Muscle layer of colon (tissue), 2 donors: ENCODE measurements at regions not wholly inside any gene's neighbourhood (a gene's known extent, or its start where the extent isn't known, plus 50 kb on each side); places are given as distances from the start of the nearest gene placed in this dataset.

Source experiments
- H3K27ac ChIP-seq: one replicate; pipeline ENCODE4 v1.7.0; 2013; ENCODE audit warnings: low read depth, mild to moderate bottlenecking, low read length, moderate library complexity
- H3K27me3 ChIP-seq, 2 donors: one replicate each; pipeline ENCODE4 v1.7.0; 2013; ENCODE audit warnings: low read length in 2 of 2, mild to moderate bottlenecking in 2 of 2; ENCODE audit not compliant: insufficient read depth in 2 of 2, control insufficient read depth in 1 of 2
- H3K36me3 ChIP-seq: one replicate; pipeline ENCODE4 v1.7.0; 2013; ENCODE audit warnings: mild to moderate bottlenecking, low read length; ENCODE audit not compliant: insufficient read depth
- H3K4me1 ChIP-seq: one replicate; pipeline ENCODE4 v1.7.0; 2013; ENCODE audit warnings: mild to moderate bottlenecking, low read length; ENCODE audit not compliant: insufficient read depth
- H3K4me3 ChIP-seq, 2 donors: one replicate each; pipeline ENCODE4 v1.7.0; 2013; ENCODE audit warnings: low read length in 2 of 2, low read depth in 1 of 2, mild to moderate bottlenecking in 1 of 2, moderate library complexity in 1 of 2
- H3K9ac ChIP-seq: one replicate; pipeline ENCODE4 v1.7.0; 2013; ENCODE audit warnings: low read length
- H3K9me3 ChIP-seq: one replicate; pipeline ENCODE4 v1.7.0; 2013; ENCODE audit warnings: mild to moderate bottlenecking, low read length
- donor health status: abdominal sarcoma.
- donor health status: Adenocarcinoma of cecum.

GRCh38 chr1:55641947-55642346 is 426.8 kb upstream of the USP24 start:
- no peaks in the 10 kb centered on the region for H3K36me3 ChIP-seq
- no peak overlapping the region for H3K9ac ChIP-seq
- H3K4me1 ChIP-seq = peaks cover 5% of the 10 kb centered on the region
- H3K9me3 ChIP-seq = no peaks in the 10 kb centered on the region
- H3K4me3 ChIP-seq = no peak overlapping the region
- no peaks in the 10 kb centered on the region for H3K27me3 ChIP-seq
- no peak overlapping the region for H3K27ac ChIP-seq

GRCh38 chr1:55640708-55641473 is 425.7 kb upstream of the USP24 start:
- no peak overlapping the region for H3K9ac ChIP-seq
- no peaks in the 10 kb centered on the region for H3K27me3 ChIP-seq
- peaks cover 5% of the 10 kb centered on the region for H3K4me1 ChIP-seq
- peak overlapping the region; percentile 81 for H3K27ac ChIP-seq
- no peak overlapping the region for H3K4me3 ChIP-seq
- no peaks in the 10 kb centered on the region for H3K36me3 ChIP-seq
- no peaks in the 10 kb centered on the region for H3K9me3 ChIP-seq

GRCh38 chr1:55639526-55639925 is 424.4 kb upstream of the USP24 start:
- Histone ChIP-seq H3K36me3 (no peaks in the 10 kb centered on the region), H3K27me3 (no peaks in the 10 kb centered on the region), H3K9me3 (no peaks in the 10 kb centered on the region), H3K4me1 (peaks cover 5% of the 10 kb centered on the region), H3K4me3 (no peak overlapping the region), H3K9ac (no peak overlapping the region), H3K27ac (no peak overlapping the region)

GRCh38 chr1:55639051-55639450 is 423.9 kb upstream of the USP24 start:
- Histone ChIP-seq H3K9ac (no peak overlapping the region), H3K4me1 (peaks cover 5% of the 10 kb centered on the region), H3K9me3 (no peaks in the 10 kb centered on the region), H3K27ac (no peak overlapping the region), H3K4me3 (no peak overlapping the region), H3K36me3 (no peaks in the 10 kb centered on the region), H3K27me3 (no peaks in the 10 kb centered on the region)

GRCh38 chr1:55636696-55637095 is 421.5 kb upstream of the USP24 start:
- no peak overlapping the region for H3K27ac ChIP-seq
- no peak overlapping the region for H3K9ac ChIP-seq
- H3K27me3 ChIP-seq = no peaks in the 10 kb centered on the region
- no peaks in the 10 kb centered on the region for H3K9me3 ChIP-seq
- no peak overlapping the region for H3K4me3 ChIP-seq
- H3K36me3 ChIP-seq = no peaks in the 10 kb centered on the region
- peaks cover 5% of the 10 kb centered on the region for H3K4me1 ChIP-seq

- no peaks in the 10 kb centered on the region for H3K27me3 ChIP-seq
- no peaks in the 10 kb centered on the region for H3K4me1 ChIP-seq
- H3K36me3 ChIP-seq = no peaks in the 10 kb centered on the region
- H3K9ac ChIP-seq = no peak overlapping the region
- H3K27ac ChIP-seq = no peak overlapping the region
- H3K9me3 ChIP-seq = no peaks in the 10 kb centered on the region
- no peak overlapping the region for H3K4me3 ChIP-seq
These were observed 420.7 kb upstream of the USP24 start for GRCh38 chr1:55635856-55636255.

- Histone ChIP-seq H3K36me3 (no peaks in the 10 kb centered on the region), H3K4me3 (no peak overlapping the region), H3K9me3 (no peaks in the 10 kb centered on the region), H3K27ac (no peak overlapping the region), H3K9ac (no peak overlapping the region), H3K4me1 (no peaks in the 10 kb centered on the region), H3K27me3 (no peaks in the 10 kb centered on the region)
These were observed 419.4 kb upstream of the USP24 start for GRCh38 chr1:55634516-55634915.

- H3K4me3 ChIP-seq = no peak overlapping the region
- no peak overlapping the region for H3K9ac ChIP-seq
- no peaks in the 10 kb centered on the region for H3K9me3 ChIP-seq
- H3K27me3 ChIP-seq = no peaks in the 10 kb centered on the region
- H3K27ac ChIP-seq = no peak overlapping the region
- H3K36me3 ChIP-seq = no peaks in the 10 kb centered on the region
- H3K4me1 ChIP-seq = no peaks in the 10 kb centered on the region
These were observed 417.7 kb upstream of the USP24 start for GRCh38 chr1:55632906-55633305.

GRCh38 chr1:55632058-55632457 is 416.9 kb upstream of the USP24 start:
- no peak overlapping the region for H3K27ac ChIP-seq
- H3K27me3 ChIP-seq = no peaks in the 10 kb centered on the region
- H3K4me1 ChIP-seq = no peaks in the 10 kb centered on the region
- H3K9me3 ChIP-seq = no peaks in the 10 kb centered on the region
- no peak overlapping the region for H3K9ac ChIP-seq
- no peak overlapping the region for H3K4me3 ChIP-seq
- H3K36me3 ChIP-seq = no peaks in the 10 kb centered on the region

- Histone ChIP-seq H3K4me1 (no peaks in the 10 kb centered on the region), H3K9me3 (no peaks in the 10 kb centered on the region), H3K27ac (no peak overlapping the region), H3K27me3 (no peaks in the 10 kb centered on the region), H3K9ac (no peak overlapping the region), H3K4me3 (no peak overlapping the region), H3K36me3 (no peaks in the 10 kb centered on the region)
These were observed 416.3 kb upstream of the USP24 start for GRCh38 chr1:55631509-55631908.

- Histone ChIP-seq H3K27ac (no peak overlapping the region), H3K4me3 (no peak overlapping the region), H3K9ac (no peak overlapping the region), H3K9me3 (no peaks in the 10 kb centered on the region), H3K36me3 (no peaks in the 10 kb centered on the region), H3K4me1 (no peaks in the 10 kb centered on the region), H3K27me3 (no peaks in the 10 kb centered on the region)
These were observed 411.2 kb upstream of the USP24 start for GRCh38 chr1:55626326-55626725.

- H3K27me3 ChIP-seq = no peaks in the 10 kb centered on the region
- H3K4me1 ChIP-seq = no peaks in the 10 kb centered on the region
- H3K4me3 ChIP-seq = no peak overlapping the region
- no peak overlapping the region for H3K27ac ChIP-seq
- H3K9ac ChIP-seq = no peak overlapping the region
- no peaks in the 10 kb centered on the region for H3K9me3 ChIP-seq
- H3K36me3 ChIP-seq = no peaks in the 10 kb centered on the region
These were observed 409.6 kb upstream of the USP24 start for GRCh38 chr1:55624766-55625165.
